Right ventricle myocardium superior (tissue), 1 donor: ENCODE measurements at regions not wholly inside any gene's neighbourhood (a gene's known extent, or its start where the extent isn't known, plus 50 kb on each side); places are given as distances from the start of the nearest gene placed in this dataset.

Experiments
- ATAC-seq: fragments of 200-7000 bp; cut with Tn5 transposase; one replicate; pipeline ENCODE4 v1.9.1; 2020; ENCODE audit warnings: mild to moderate bottlenecking; ENCODE audit not compliant: poor library complexity
- DNase-seq: peaks from one replicate; pipeline ENCODE4 v3.0.0-alpha.2; 2020
- intact Hi-C: fragments of 100-400 bp; cut with DNase I; formaldehyde crosslinking; loops from one replicate; pipeline ENCODE4 v1.11.2; 2022
- donor health status: DM: no; HTN: yes; CAD: no; lungs with severe emphysema.

- ATAC-seq = no peak
- DNase-seq = no peak
- intact Hi-C loops = no loop called here
Measured at GRCh38 chr14:58697930-58698642, 60.3 kb downstream of the DACT1 start.

- intact Hi-C loops = no loop called here
- ATAC-seq (no peak), DNase-seq (no peak)
Measured at GRCh38 chr14:58699681-58700205, 62.0 kb downstream of the DACT1 start.

- intact Hi-C loops = no loop called here
Measured at GRCh38 chr14:58701156-58701555, 63.4 kb downstream of the DACT1 start.

GRCh38 chr14:58701604-58702003 is 63.8 kb downstream of the DACT1 start:
- DNase-seq (no peak), ATAC-seq (no peak)
- intact Hi-C loops = no loop called here

More at GRCh38 chr14:58701156-58701555, 63.4 kb downstream of the DACT1 start:
- no peak for DNase-seq
- ATAC-seq = peak; percentile 49

- ATAC-seq = no peak
- intact Hi-C loops = no loop called here
- DNase-seq = no peak
Measured at GRCh38 chr14:58702441-58703160, 64.8 kb downstream of the DACT1 start.

DNA sequence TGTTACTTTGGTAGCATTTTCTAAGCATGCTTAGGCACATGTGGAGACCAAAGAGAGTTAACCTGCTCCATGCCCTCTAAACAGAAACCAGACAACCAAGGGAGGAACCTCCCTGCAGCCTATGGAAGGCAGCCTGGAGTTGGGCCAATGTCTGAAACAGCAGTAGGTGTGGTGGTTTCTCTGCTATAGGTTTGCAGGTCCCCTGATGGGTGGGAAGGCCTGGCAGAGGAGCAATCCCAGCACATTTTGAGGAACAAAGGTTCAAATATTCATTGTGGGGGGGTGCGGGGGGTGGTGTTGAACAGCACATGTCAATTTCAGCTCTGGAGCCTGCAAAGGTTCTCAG is 65.4 kb downstream of the DACT1 start:
- no peak for ATAC-seq
- DNase-seq = no peak

GRCh38 chr14:58705066-58705465 is 67.3 kb downstream of the DACT1 start:
- peak; percentile 27 for ATAC-seq
- intact Hi-C loops = no loop called here

More for the DNA sequence above, 65.4 kb downstream of the DACT1 start:
- intact Hi-C loops = no loop called here

DNA sequence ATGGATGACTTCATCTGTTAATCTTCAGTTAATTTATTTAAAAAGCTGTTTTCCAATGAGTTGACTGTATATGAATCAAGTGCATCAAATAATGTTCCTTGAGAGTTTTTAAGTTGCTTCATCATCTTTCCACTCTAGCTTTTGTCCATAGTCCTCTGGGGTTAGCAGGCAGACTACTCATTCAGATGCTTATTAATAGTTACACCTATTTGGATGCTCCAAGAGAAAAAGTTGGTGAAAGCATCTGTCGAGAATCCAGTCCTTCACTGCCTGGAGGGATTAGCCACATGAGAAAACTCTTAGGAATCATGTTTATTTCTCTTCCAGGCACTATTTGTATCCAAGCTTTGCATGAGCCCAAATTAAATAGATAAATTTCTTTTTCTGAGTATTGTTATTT is 70.2 kb downstream of the DACT1 start:
- no peak for DNase-seq
- ATAC-seq = no peak
- intact Hi-C loops = no loop called here

More at GRCh38 chr14:58705066-58705465, 67.3 kb downstream of the DACT1 start:
- peak; percentile 56 for DNase-seq

- DNase-seq (no peak), ATAC-seq (no peak)
- intact Hi-C loops = no loop called here
Measured at GRCh38 chr14:58709949-58710348, 72.2 kb downstream of the DACT1 start.

- intact Hi-C loops = no loop called here
- ATAC-seq = no peak
- DNase-seq = no peak
Measured at GRCh38 chr14:58711382-58711781, 73.6 kb downstream of the DACT1 start.

DNA sequence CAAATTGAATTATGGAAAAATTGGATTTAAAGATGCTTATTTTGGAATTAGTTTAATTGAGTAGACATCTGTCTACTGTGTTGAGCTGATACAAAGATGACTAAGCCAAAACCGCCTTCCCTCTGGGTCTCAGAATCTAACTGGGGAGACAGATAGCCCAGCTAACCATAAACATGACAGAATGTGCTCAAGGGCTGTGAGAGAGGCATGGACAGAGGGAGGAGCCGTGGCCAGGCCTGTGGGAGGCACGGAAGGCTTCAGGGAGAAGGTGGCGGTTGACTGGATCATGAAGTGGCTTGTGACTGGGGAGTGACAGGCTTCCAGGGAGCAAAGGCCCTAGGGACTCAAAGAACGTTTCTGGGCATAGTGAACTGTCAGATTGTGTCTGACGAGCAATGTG is 74.6 kb downstream of the DACT1 start:
- no peak for DNase-seq
- intact Hi-C loops = no loop called here
- ATAC-seq = no peak

DNA sequence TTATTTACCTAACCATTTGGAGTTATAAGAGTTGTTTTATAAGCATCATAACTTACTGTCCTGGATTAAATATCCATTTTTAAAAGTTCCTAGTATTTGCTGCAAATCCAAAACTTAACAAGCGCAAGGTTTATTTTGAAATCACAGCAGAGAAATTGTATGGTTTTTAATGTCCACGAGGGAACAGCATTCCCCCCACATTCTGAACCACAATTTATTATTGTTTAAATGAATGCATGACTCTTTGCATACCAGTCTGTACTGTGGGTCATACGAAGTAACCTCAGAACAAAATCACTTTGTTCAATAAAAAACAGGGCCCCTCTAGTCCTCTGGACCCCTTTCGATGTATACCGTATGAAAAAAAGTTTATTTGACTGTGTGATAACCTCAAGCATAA is 75.9 kb downstream of the DACT1 start:
- ATAC-seq = no peak
- no peak for DNase-seq
- intact Hi-C loops = no loop called here

GRCh38 chr14:58716706-58717105 is 78.9 kb downstream of the DACT1 start:
- ATAC-seq (no peak), DNase-seq (no peak)
- intact Hi-C loops = no loop called here

DNA sequence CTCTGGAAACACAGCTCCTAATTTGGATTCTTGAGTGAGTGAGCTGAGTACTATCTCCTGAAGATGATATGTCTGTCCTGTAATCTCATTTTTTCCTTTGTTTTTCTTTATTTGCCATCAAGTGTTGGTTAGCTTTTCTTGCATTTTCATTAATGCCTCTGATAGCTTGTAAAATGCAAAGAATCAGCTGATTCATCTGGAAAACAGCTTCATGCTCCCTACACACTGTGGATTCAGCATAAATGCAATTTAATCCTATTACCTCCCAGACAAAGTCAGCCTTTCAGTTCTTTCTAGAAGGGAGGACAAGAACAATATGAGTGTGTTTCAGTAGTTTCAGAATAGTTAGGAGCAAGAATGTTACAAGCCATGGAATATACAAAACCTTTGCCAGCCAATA is 79.4 kb downstream of the DACT1 start:
- no peak for DNase-seq
- no peak for ATAC-seq
- intact Hi-C loops = no loop called here

GRCh38 chr14:58717813-58718212 is 80.1 kb downstream of the DACT1 start:
- no peak for DNase-seq
- no peak for ATAC-seq
- intact Hi-C loops = no loop called here

- no peak for ATAC-seq
- intact Hi-C loops = no loop called here
- no peak for DNase-seq
Measured at GRCh38 chr14:58718226-58719205, 80.8 kb downstream of the DACT1 start.

- intact Hi-C loops = no loop called here
- ATAC-seq (no peak), DNase-seq (no peak)
Measured at GRCh38 chr14:58721723-58722122, 84.0 kb downstream of the DACT1 start.

GRCh38 chr14:58722441-58722840 is 84.7 kb downstream of the DACT1 start:
- no peak for ATAC-seq
- intact Hi-C loops = no loop called here
- DNase-seq = no peak

DNA sequence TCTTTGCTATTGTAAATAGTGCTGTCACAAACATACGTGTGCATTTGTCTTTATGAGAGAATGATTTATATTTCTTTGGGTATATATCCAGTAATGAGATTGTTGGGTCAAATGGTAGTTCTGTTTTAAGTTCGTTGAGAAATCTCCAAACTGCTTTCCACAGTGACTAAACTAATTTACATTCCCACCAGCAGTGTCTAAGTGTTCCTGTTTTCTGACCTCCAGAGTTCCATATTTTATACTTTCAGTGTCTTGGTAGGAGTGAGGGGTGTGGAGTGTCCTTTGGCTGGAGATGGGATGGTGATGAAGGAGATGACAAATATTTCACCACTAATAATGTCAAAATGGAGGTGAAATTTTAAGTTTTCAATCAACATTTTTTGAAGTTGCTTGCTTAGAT is 86.4 kb downstream of the DACT1 start:
- DNase-seq = no peak
- ATAC-seq = no peak
- intact Hi-C loops = no loop called here
